ENCODE measurements at regions not wholly inside any gene's neighbourhood (a gene's known extent, or its start where the extent isn't known, plus 50 kb on each side); places are given as distances from the start of the nearest gene placed in this dataset.

DNA sequence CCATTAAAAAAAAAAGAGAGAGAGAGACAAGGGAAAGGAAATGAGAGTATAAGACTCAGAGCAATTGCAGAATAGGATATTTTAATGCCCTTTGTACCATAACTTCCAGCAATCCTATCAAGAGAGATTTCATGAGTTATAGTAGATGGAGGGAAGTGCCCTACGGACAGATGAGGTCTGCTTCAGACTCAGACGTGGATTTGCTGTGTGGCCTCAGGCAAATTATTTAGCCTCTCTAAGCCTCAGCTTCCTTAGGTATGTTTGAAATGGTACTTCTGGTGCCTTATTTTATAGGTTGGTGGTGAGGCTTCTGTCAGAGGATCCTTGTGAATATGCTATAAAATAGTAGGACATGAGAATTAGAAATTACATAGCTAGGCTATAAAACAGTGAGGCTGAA, 448.2 kb downstream of the EDEM1 start:
- DNase-seq: no peak

DNA sequence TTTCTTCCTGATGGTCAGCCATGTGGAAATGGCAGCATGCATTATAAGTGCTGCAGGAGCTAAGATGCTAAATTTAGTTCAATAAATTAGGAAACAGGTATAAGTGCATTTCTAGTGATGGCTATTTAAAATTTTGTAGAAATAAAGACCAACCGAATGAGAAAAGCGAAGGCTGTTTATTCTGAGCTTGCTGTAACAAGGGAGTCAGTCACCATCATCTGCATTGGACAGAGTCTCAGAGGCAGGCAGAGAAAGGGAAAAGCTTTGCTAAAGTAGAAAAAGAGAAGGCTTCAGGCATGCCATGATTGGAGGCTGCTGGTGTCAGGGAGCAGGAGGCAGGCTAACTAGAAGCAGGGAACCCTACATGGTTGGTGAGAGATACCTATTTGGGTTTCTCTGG, 451.0 kb downstream of the EDEM1 start:
- no peak for DNase-seq

DNA sequence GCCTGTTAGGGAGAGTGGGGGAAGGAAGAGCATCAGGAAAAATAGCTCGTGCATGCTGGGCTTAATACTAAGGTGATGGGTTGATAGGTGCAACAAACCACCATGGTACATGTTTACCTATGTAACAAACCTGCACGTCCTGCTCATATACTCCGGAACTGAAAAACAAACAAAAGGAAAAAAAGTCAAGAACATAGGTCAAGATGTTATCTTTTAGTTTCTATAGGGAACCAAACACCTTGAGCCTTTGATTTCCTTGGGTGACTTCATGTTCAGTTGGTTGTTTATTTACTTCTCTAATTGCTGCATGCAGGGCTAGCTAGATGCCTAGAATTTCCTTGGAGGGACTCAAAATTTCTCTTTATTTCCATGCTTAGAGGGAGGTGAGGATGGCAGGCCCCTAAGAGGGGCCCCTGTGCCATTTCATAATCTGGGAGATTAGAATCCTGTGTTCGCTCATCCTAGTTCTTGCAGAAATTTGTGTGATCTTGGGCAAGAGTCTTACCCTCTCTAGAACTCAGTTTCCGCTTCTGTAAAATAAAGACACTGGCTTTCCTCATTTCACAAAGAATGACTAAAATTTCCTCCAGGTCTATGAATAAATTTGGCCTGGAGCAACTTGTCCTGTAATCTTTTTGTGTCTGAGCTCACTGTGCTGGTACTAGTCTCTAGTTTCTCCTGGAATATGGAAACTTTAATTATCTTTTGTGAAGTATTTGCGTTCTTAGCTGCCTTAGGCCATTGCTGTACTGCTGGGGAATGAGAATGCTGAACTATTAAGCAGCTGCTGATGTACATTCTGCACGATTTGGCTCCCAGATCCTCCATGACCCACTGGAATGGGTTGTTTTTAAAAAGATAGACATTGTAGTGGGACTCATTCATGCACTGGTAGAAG, 457.5 kb downstream of the EDEM1 start:
- DNase-seq: no peak

DNA sequence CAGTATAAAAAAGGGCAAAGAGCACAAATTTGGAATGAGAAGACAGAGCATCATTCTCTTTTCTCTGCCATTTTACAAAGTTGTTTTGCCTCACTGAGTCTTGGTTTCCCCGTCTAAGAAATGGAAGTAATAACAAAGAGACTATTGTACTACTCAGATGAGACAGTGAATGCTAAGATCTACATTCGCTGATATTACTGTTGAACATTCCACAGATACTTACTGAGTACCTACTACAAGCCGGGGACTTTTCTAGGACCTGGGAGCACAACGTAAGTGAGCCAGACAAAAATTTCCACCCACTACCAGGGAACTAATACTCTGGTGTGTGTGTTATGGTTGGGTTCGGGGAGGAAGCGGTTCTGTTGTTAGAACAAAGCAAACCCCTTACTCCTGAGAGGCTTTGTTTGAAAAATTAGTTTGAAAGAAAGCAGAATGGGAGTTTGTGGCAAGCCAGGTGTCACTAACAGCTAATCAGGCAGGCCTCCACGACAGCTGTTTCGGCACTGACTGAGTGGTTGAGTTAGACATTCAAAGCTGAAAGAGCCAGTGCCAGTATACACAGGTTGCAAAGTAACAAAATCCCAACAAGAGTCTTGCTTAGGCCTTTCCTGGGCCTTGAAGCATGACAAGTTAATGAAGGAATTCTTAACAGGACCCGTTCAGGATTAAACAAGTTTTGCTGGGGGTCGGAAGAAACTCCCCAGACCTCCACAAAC, 458.3 kb downstream of the EDEM1 start:
- DNase-seq: no peak

DNA sequence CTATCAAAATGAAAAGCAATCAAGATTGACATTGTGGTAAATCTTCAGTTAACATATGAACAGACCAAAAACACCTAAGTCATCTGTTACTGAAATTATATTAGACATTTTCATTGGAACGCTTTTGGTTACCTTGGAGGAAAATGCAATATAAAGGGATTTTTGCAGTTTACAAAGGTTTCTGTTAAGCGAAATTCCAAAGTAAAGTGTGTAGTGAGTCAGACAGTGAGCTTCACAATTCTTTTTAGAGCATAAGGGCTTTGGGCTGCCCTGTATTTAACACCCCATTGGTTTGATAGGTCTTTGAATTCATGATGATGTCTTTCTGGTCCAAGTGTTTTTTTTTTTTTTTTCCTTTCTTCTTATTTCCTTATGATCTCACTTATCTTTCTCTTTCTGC, 462.8 kb downstream of the EDEM1 start:
- no peak for DNase-seq

DNA sequence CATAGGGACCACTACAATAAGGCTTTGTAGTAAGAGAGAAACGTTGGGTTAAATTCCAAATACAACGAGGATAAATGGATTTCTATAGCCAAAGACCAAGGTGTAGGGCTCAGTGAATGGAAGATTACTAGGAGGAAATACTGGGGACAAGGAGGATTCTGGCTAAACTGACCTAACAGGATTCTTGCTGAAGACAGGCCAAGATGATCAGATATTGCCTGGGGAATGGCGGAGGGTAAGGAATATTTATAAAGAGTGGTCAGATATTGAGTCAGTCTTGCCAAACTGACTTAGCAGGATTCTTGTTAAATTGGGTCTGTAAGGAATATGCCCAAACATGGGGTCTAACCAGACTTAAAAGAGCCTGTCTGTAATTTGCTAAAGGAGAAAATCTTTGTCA, 463.8 kb downstream of the EDEM1 start:
- DNase-seq: no peak

DNA sequence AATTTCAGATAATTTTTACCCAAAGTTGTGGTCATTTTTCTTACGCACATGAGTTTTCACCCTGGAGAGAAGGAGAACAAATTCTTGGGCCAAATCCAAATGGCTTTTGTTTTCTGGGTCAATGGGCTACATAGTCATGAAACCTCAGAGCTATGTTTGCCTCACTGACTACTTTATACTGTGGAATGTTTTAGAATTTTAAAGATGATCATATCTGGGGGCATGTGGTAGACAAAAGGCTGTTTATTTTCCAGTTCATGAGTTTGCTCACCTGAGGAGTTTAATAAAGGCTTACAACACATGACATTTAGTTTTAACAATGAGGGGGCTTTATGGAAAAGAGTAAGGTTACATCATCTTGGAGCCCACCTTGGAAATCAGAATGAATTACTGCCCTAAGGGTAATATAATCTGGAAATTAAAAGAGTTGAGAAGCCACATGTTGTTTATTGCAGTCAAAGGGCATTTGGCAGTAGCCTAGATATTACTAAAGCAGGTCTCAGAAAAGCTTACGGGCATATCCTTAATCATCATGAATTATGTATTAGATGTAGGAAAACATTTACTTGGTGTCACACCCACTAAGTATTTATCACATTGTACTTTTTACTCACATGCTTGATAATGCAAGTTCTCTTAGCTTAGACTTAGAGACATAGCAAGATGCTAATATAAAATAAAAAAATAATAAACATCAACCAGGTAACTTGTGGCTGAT, 466.1 kb downstream of the EDEM1 start:
- DNase-seq: no peak

- no peak for DNase-seq
Observed at GRCh38 chr3:5657106-5657505, 469.6 kb downstream of the EDEM1 start.

DNA sequence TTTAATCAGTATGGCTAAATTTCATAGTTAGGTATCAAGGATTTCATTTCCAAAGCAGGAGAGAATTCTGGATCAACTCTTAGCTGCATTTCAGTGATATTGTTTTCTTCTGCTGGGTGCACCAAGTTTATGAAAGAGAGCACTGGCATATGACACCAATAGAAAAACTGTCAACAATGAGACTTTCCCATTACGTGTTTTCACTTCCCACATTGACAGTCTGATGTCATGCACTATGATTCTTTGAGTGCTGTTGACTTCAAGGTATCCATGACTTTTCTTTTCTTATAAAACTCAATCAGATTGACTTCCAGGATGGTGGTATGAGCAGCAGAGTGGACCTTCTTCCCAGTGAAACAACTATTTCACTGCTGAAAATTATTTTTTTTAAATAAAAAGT, 476.1 kb downstream of the EDEM1 start:
- DNase-seq: no peak

GRCh38 chr3:5666455-5666854, 478.9 kb downstream of the EDEM1 start:
- no peak for DNase-seq

GRCh38 chr3:5673521-5673920, 486.0 kb downstream of the EDEM1 start:
- no peak for DNase-seq

DNA sequence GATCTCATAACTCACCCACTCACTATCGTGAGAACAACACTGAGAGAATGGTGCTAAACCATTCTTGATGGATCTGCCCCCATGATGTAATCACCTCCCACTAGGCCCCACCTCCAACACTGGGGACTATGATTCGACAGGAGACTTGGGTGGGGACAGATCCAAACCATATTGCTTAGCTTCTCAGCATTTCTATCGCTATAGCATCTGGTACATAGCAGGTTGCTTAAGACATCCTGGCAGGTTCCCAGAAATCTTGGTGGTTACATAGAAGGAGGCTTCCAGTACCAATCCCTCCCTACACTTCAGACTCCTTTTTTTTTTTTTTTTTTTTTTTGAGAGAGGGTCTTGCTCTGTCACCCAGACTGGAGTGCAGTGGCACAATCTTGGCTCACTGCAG, 487.8 kb downstream of the EDEM1 start:
- no peak for DNase-seq

- no peak for DNase-seq
Observed at GRCh38 chr3:5677555-5677954, 490.0 kb downstream of the EDEM1 start.

- no peak for DNase-seq
Observed at GRCh38 chr3:5678248-5678647, 490.7 kb downstream of the EDEM1 start.

- DNase-seq: no peak
Observed at GRCh38 chr3:5678844-5679243, 491.3 kb downstream of the EDEM1 start.

DNA sequence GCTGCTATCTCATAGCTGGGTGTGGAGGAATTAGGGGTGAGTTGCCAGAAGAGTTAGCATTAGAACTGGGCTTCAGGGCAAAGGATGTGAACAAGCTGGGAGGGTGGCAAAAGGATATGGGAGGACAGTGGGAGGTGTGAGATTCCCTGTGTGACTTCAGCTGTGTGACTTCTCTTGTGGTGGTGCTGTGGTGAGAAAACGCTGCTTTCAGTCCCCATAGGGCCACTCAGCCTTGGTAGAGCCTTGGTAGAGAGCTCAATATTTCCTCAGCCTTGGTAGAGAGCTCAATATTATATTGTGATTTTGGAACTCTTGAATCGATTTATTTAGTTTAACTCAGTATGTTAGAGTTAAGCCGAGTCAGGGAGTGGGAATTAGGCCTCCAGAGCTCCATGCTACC, 499.7 kb downstream of the EDEM1 start:
- no peak for DNase-seq

GRCh38 chr3:5690490-5690889, 503.0 kb downstream of the EDEM1 start:
- DNase-seq: no peak

- DNase-seq: no peak
Observed at GRCh38 chr3:5690904-5691532, 503.5 kb downstream of the EDEM1 start.

DNA sequence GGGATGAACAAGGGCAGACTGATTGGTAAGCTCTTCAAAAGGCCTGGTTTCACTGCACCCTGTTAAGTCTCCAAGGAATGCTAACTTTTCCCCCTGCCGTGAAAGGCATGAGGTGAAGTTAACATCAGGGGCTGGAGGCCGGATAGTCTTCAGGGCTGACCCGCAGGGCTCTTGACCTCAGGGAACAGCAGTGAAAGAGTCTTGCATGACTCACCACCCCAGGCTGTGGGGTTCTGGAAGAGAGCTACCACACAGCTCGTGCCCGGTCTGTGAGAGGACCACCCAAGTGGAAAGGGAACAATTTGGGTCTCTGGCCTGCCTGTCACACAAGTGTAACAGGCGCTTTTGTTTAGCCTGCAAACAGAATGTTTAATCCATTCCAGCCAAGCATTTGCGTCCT, 504.9 kb downstream of the EDEM1 start:
- no peak for DNase-seq

- DNase-seq: no peak
Observed at GRCh38 chr3:5694266-5694665, 506.8 kb downstream of the EDEM1 start.

- DNase-seq: no peak
Observed at GRCh38 chr3:5698851-5699250, 511.3 kb downstream of the EDEM1 start.

- no peak for DNase-seq
Observed at GRCh38 chr3:5699313-5699712, 511.8 kb downstream of the EDEM1 start.

DNA sequence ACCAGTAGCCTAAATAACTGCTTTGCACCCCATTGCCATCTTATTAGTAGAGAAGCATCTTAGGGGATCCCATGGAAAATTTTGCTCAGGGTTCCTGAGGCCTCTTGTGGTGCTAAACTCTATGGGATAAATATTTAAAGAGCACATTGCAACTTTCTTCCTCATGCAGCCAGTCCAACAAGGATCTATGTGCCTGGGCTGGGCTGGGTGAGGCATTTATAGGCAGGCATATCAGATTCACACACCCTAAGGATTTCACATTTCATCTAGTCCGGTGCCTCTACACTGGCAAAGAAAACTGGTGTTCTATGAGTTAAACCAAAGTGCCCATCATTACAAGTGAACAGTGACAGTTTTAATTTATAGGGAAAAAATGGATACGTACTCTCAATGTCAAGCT, 512.3 kb downstream of the EDEM1 start:
- no peak for DNase-seq

Measured in hippocampal formation (tissue), 2 donors.